Ovary (tissue), 7 donors: ENCODE measurements at regions not wholly inside any gene's neighbourhood (a gene's known extent, or its start where the extent isn't known, plus 50 kb on each side); places are given as distances from the start of the nearest gene placed in this dataset.

Experiments
- DNase-seq, 5 donors: peaks; one replicate each; pipeline ENCODE4 v3.0.0-alpha.2; 2019 to 2020
- H3K27ac ChIP-seq, 2 donors: fragments of 200-600 bp; one replicate each; pipeline versions ENCODE4 v1.5.1 to v1.8.0; 2019 to 2022
- H3K27me3 ChIP-seq: fragments of 200-600 bp; one replicate; pipeline ENCODE4 v1.8.0; 2022
- H3K36me3 ChIP-seq: fragments of 200-600 bp; sonication (generic); one replicate; pipeline ENCODE4 v1.5.1; 2019
- H3K4me1 ChIP-seq: one replicate; pipeline ENCODE4 v1.8.1; 2013; ENCODE audit warnings: mild to moderate bottlenecking, moderate library complexity; ENCODE audit not compliant: insufficient read depth
- H3K4me3 ChIP-seq: fragments of 200-600 bp; sonication (generic); one replicate; pipeline ENCODE4 v1.5.1; 2017
- H3K9me3 ChIP-seq, 2 donors: fragments of 200-600 bp in 1 of 2; sonication (generic) in 1 of 2; one replicate each; pipeline versions ENCODE4 v1.5.1 to v1.8.1; 2013 to 2019; ENCODE audit warnings: mild to moderate bottlenecking in 1 of 2, moderate library complexity in 1 of 2
- EP300 ChIP-seq: sonication (generic); formaldehyde crosslinking; IDR thresholded peaks from one replicate; pipeline ENCODE4 v1.6.1; 2017; ENCODE audit warnings: antibody characterized with exemption
- POLR2A ChIP-seq: fragments of 450-650 bp; IDR thresholded peaks from one replicate; pipeline ENCODE4 v1.6.1; 2017; ENCODE audit warnings: antibody characterized with exemption, mild to moderate bottlenecking, moderate library complexity
- WGBS, 3 donors: extraction: QIAGEN DNeasy Blood & Tissue Kit in 1 of 3; methylation state at CpG; one replicate each; pipeline versions ENCODE4 v1.1.5 to v1.1.7; 2013 to 2017; 5-methylcytosine and 5-hydroxymethylcytosine counted together
- intact Hi-C, 4 donors: fragments of 100-400 bp; cut with DNase I; formaldehyde crosslinking; loops; one replicate each; pipeline versions ENCODE4 v1.11.0 to v1.15.1; 2022 to 2023
- TF ChIP-seq, protein P1 (sequence below), 3 donors: fragments of 450-650 bp in 2 of 3; fragments of 200-600 bp in 1 of 3; IDR thresholded peaks; one replicate each; pipeline versions ENCODE4 v1.5.1 to v1.8.0; 2016 to 2022; ENCODE audit warnings: antibody characterized with exemption in 3 of 3, mild to moderate bottlenecking in 1 of 3
- donor health status: DM: no; HTN: no; CAD: no; lungs with moderate emphysema.
- donor health status: DM: no; HTN: no; CAD: no.
- donor health status: Bipolar disorder and iron deficiency.
- donor health status: DM: no; HTN: no; CAD: no.
- donor health status: DM: yes; HTN: yes; CAD: no.

DNA sequence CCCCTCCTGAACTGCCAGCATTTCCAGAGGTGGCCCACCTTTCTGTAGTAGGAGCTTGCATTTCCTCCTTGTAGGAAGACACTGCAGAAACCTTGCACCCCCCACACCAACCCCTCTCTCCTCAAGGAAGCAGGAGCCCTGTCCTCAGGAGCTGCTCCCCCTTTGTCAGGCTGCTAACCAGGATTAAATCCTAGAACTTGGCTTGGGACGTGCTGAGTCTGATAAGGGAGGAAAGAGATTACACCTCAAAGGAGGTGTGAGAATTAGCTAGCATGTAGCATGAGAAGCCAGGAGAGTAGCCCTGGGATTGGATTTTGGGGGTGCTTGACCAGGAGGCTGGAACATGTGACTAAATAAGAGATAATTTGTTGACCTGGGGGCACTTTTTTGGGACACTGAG, 119.8 kb upstream of the ALDH1B1 start:
- Histone ChIP-seq H3K9me3 (no peaks in the 10 kb centered on the region), H3K4me1 (no peaks in the 10 kb centered on the region), H3K4me3 (no peak overlapping the region), H3K27ac (no peak overlapping the region), H3K36me3 (no peaks in the 10 kb centered on the region), H3K27me3 (no peaks in the 10 kb centered on the region)
- intact Hi-C loops, result loop anchor here in 1 of 4 donors (10.0 kb wide), 1 partner anchor 48 kb away; no protein-coding TSS in a partner anchor
- no peak for DNase-seq
- WGBS, 3 donors, result 71 to 82% (median 80%) methylated on average over 1 of the region's 1 CpG
- no peak for TF ChIP-seq POLR2A
- TF ChIP-seq, protein P1, sequence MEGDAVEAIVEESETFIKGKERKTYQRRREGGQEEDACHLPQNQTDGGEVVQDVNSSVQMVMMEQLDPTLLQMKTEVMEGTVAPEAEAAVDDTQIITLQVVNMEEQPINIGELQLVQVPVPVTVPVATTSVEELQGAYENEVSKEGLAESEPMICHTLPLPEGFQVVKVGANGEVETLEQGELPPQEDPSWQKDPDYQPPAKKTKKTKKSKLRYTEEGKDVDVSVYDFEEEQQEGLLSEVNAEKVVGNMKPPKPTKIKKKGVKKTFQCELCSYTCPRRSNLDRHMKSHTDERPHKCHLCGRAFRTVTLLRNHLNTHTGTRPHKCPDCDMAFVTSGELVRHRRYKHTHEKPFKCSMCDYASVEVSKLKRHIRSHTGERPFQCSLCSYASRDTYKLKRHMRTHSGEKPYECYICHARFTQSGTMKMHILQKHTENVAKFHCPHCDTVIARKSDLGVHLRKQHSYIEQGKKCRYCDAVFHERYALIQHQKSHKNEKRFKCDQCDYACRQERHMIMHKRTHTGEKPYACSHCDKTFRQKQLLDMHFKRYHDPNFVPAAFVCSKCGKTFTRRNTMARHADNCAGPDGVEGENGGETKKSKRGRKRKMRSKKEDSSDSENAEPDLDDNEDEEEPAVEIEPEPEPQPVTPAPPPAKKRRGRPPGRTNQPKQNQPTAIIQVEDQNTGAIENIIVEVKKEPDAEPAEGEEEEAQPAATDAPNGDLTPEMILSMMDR (IDR thresholded peaks at IDR 0.05), result no peak
- TF ChIP-seq EP300, result no peak

DNA sequence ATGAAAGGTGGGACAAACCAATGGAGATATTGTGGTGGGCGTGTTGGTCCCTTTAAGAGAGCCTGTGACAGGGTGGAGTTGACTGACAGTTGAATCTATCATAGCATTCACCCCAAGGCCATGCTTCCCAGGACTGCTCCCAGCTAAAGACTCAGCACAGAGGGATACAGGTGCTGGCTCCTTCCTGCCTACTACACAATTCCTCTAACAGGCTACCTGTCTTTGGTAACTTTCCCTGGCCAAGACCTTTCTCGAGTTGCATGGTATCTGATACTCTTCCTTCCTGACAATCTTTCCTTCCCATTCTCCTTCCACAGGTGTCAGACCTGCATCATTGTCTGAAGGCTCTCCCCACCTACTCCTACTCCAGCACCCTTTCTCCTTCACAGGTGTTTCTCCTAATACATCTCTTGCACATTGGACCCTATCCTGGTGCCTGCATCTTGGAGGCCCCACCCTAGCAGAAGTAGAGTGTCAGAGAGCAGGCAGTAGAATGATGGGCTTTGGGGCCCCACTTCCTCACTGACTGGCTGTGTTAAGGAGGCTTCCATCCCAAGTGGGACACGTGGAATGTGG, 120.7 kb upstream of the ALDH1B1 start:
- Histone ChIP-seq H3K4me3 (no peak overlapping the region), H3K27ac (no peak overlapping the region), H3K4me1 (no peaks in the 10 kb centered on the region), H3K36me3 (no peaks in the 10 kb centered on the region), H3K27me3 (no peaks in the 10 kb centered on the region), H3K9me3 (no peaks in the 10 kb centered on the region)
- TF ChIP-seq, protein P1 (IDR thresholded peaks at IDR 0.05), result no peak
- TF ChIP-seq POLR2A, result no peak
- no peak for TF ChIP-seq EP300
- no peak for DNase-seq
- intact Hi-C loops, result loop anchor here in 1 of 4 donors (10.0 kb wide), 1 partner anchor 47 kb away; no protein-coding TSS in a partner anchor
- 76 to 81% (median 76%) methylated on average over 3 of the region's 3 CpGs for WGBS, 3 donors

DNA sequence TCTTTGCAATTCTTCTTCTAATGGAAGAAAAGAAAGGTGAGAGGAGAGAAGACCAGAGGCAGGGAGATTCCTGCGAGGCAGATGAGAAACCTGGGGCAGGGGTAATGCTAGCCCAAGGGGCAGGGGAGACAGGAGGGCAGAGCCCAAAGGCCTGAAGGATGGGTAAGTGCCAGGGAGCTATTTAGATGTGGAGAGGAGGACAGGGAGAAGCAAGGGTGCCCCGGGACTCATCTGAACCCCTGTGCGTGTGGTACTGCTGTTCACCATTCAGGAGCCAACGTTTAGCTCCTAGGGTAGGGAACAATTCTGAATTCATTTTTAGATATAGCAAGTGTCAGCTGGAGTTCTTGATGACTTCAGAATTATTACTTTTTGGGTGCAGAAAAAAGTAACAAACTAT, 122.7 kb upstream of the ALDH1B1 start:
- WGBS, 3 donors, result 64 to 69% (median 66%) methylated on average over 4 of the region's 4 CpGs
- no peak for DNase-seq
- intact Hi-C loops, result loop anchor here in 1 of 4 donors (10.0 kb wide), 1 partner anchor 45 kb away; no protein-coding TSS in a partner anchor
- TF ChIP-seq POLR2A (no peak), EP300 (no peak)
- TF ChIP-seq, protein P1 (IDR thresholded peaks at IDR 0.05), result no peak
- Histone ChIP-seq H3K4me1 (no peaks in the 10 kb centered on the region), H3K9me3 (no peaks in the 10 kb centered on the region), H3K4me3 (no peak overlapping the region), H3K27me3 (no peaks in the 10 kb centered on the region), H3K27ac (no peak overlapping the region), H3K36me3 (no peaks in the 10 kb centered on the region)

DNA sequence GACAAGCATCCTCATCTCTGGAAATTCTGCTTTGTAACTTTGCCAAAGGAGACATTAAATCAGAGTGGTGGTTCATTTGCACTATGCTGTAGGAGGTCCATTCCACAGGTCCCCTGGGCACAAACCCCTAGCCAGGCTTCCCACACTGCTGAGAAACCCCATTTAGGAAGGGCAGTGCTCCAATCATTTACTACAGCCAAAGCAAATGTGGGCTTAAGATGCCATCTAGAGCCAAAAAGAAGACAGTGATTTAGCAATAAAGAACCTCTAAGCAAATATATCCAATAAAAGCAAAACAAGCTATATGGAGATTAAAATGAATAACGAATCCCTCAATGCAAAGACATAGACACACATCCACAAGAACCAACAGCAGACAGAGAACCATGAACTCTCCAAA, 129.0 kb upstream of the ALDH1B1 start:
- intact Hi-C loops, result no loop called here
- no peaks in the 10 kb centered on the region for H3K36me3 ChIP-seq
- H3K4me1 ChIP-seq, result no peaks in the 10 kb centered on the region
- TF ChIP-seq, protein P1 (IDR thresholded peaks at IDR 0.05), result no peak
- TF ChIP-seq EP300, result no peak
- TF ChIP-seq POLR2A, result no peak
- 58 to 63% (median 62%) methylated on average over 1 of the region's 1 CpG for WGBS, 3 donors
- H3K27me3 ChIP-seq, result no peaks in the 10 kb centered on the region
- H3K27ac ChIP-seq, result no peak overlapping the region
- DNase-seq, result no peak
- no peaks in the 10 kb centered on the region for H3K9me3 ChIP-seq
- no peak overlapping the region for H3K4me3 ChIP-seq
